Caco-2 (cell line): ENCODE measurements at regions not wholly inside any gene's neighbourhood (a gene's known extent, or its start where the extent isn't known, plus 50 kb on each side); places are given as distances from the start of the nearest gene placed in this dataset.

Experiments used
- BruUV-seq: library from RNA; stranded (reverse); fragments of 400-500 nt; replicated peaks from 2 replicates; lab custom pipeline; 2021; lab: Mats Ljungman, UMichigan
- CTCF ChIA-PET: fragments of 300-600 bp; sonication (Branson Sonifier 250); formaldehyde crosslinking; loops from one replicate; lab custom pipeline; 2022; ENCODE audit warnings: antibody characterized with exemption; lab: Charles Lee
- POLR2A ChIA-PET: fragments of 300-600 bp; sonication (Branson Sonifier 250); formaldehyde crosslinking; loops from one replicate; lab custom pipeline; 2022; ENCODE audit warnings: antibody characterized with exemption; lab: Charles Lee
- DNase-seq, 2 experiments: peaks; one replicate each; pipeline versions ENCODE4 v3.0.0 to v3.0.0-alpha.2; 2020 to 2022
- H3K27me3 ChIP-seq: replicated peaks from 2 replicates; pipeline ENCODE4 v1.6.0; 2011; ENCODE audit warnings: low read length; ENCODE audit not compliant: control insufficient read depth, insufficient read depth
- H3K36me3 ChIP-seq: 2 replicates; pipeline ENCODE4 v1.5.1; 2011; ENCODE audit warnings: low read length; ENCODE audit not compliant: control insufficient read depth, insufficient read depth
- H3K4me1 ChIP-seq: fragments of 250-450 bp; sonication (Bioruptor Pico); 2 replicates; pipeline ENCODE4 v1.5.1; 2020; ENCODE audit warnings: mild to moderate bottlenecking
- H3K4me3 ChIP-seq: 2 replicates; pipeline ENCODE4 v1.5.1; 2011; ENCODE audit warnings: low read depth, mild to moderate bottlenecking, control low read depth, low read length
- H3K9me3 ChIP-seq: fragments of 250-450 bp; sonication (Bioruptor Pico); 2 replicates; pipeline ENCODE4 v1.5.1; 2020; ENCODE audit warnings: mild to moderate bottlenecking, moderate library complexity
- H3K27ac Mint-ChIP-seq: one replicate; pipeline ENCODE4 v1.8.0; 2022; ENCODE audit warnings: mixed read lengths; ENCODE audit not compliant: unreplicated experiment
- H3K27me3 Mint-ChIP-seq: one replicate; pipeline ENCODE4 v1.8.0; 2022; ENCODE audit warnings: mixed read lengths; ENCODE audit not compliant: insufficient read depth, unreplicated experiment
- H3K36me3 Mint-ChIP-seq: one replicate; pipeline ENCODE4 v1.8.0; 2022; ENCODE audit warnings: mild to moderate bottlenecking, mixed read lengths; ENCODE audit not compliant: insufficient read depth, unreplicated experiment
- H3K4me1 Mint-ChIP-seq: one replicate; pipeline ENCODE4 v1.8.0; 2022; ENCODE audit warnings: low read depth, mixed read lengths; ENCODE audit not compliant: unreplicated experiment
- H3K4me3 Mint-ChIP-seq: one replicate; pipeline ENCODE4 v1.8.0; 2022; ENCODE audit warnings: mild to moderate bottlenecking, moderate library complexity, mixed read lengths; ENCODE audit not compliant: unreplicated experiment
- H3K9me3 Mint-ChIP-seq: one replicate; pipeline ENCODE4 v1.8.0; 2022; ENCODE audit warnings: mixed read lengths; ENCODE audit not compliant: unreplicated experiment
- intact Hi-C: fragments of 100-400 bp; cut with micrococcal nuclease; formaldehyde crosslinking; loops from one replicate; pipeline ENCODE4 v1.10.0; 2022; ENCODE audit not compliant: unreplicated experiment
- TF ChIP-seq, protein P1 (sequence below), 2 experiments: fragments of 200-600 bp in 1 of 2; IDR thresholded peaks; 1 replicate in 1 of 2; 2 replicates in 1 of 2; pipeline versions ENCODE4 v1.5.1 to v1.8.0; 2011 to 2022; ENCODE audit warnings: antibody characterized with exemption in 1 of 2, control low read depth in 1 of 2, inconsistent platforms in 1 of 2, low read depth in 1 of 2, low read length in 1 of 2, mild to moderate bottlenecking in 1 of 2, moderate library complexity in 1 of 2; ENCODE audit not compliant: insufficient read depth in 1 of 2, severe bottlenecking in 1 of 2, unreplicated experiment in 1 of 2

GRCh38 chr5:2094616-2094995 is 211.9 kb upstream of the IRX4 start:
- Histone ChIP-seq H3K36me3 (no peaks in the 10 kb centered on the region), H3K27me3 (no peaks in the 10 kb centered on the region), H3K4me1 (no peaks in the 10 kb centered on the region), H3K4me3 (no peak overlapping the region), H3K9me3 (no peaks in the 10 kb centered on the region)
- Mint-ChIP-seq H3K36me3 (no peaks in the 10 kb centered on the region), H3K27ac (no peak overlapping the region), H3K27me3 (peaks cover 13% of the 10 kb centered on the region), H3K9me3 (no peaks in the 10 kb centered on the region), H3K4me3 (no peak overlapping the region), H3K4me1 (no peaks in the 10 kb centered on the region)
- CTCF ChIA-PET: no interaction called here
- TF ChIP-seq, protein P1, sequence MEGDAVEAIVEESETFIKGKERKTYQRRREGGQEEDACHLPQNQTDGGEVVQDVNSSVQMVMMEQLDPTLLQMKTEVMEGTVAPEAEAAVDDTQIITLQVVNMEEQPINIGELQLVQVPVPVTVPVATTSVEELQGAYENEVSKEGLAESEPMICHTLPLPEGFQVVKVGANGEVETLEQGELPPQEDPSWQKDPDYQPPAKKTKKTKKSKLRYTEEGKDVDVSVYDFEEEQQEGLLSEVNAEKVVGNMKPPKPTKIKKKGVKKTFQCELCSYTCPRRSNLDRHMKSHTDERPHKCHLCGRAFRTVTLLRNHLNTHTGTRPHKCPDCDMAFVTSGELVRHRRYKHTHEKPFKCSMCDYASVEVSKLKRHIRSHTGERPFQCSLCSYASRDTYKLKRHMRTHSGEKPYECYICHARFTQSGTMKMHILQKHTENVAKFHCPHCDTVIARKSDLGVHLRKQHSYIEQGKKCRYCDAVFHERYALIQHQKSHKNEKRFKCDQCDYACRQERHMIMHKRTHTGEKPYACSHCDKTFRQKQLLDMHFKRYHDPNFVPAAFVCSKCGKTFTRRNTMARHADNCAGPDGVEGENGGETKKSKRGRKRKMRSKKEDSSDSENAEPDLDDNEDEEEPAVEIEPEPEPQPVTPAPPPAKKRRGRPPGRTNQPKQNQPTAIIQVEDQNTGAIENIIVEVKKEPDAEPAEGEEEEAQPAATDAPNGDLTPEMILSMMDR (IDR thresholded peaks at IDR 0.05; ENCODE audit: insufficient read depth in 1 of 2, low read depth in 1 of 2, low read length in 1 of 2, severe bottlenecking in 1 of 2, unreplicated experiment in 1 of 2): no peak
- POLR2A ChIA-PET: no interaction called here
- intact Hi-C loops: no loop called here
- DNase-seq: no peak
- no TSS peak for BruUV-seq

DNA sequence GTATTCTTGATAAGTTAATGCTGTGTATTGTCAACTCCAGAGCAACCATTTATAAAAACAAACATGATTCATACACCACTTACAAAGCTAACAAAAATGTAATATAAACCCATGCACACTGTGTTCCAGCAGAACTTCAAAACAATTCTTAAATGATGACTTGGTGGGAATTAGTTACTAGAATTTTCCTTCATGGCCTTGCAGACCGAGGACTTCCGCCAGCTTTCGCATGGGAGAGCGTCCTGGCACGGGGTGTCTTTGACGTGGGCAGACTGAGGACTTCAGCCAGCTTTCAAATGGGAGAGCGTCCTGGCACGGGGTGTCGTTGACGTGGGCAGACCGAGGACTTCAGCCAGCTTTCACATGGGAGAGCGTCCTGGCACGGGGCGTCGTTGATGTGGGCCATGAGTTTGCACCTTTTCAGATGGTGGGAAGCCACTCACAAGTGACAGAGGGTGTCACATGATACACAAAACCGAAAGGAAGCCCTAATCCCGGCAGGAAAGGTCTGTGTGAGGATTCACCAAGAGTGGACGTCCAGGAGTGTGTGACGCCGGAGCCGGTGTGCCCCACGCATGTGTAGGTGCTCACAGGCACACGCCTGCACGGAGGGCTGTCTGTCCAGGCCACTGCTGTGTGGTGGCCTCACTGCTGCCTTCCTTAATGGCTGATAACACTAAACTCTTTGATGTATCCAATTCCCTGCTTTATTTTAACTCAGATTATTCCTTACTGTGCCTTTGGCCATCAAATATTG is 211.3 kb upstream of the IRX4 start:
- ChIA-PET CTCF (no interaction called here), POLR2A (no interaction called here)
- intact Hi-C loops: no loop called here
- no peak for DNase-seq
- no peak overlapping the region for H3K27ac Mint-ChIP-seq
- H3K36me3 ChIP-seq: no peaks in the 10 kb centered on the region
- no peaks in the 10 kb centered on the region for H3K9me3 Mint-ChIP-seq
- no TSS peak for BruUV-seq
- no peaks in the 10 kb centered on the region for H3K27me3 ChIP-seq
- H3K4me1 ChIP-seq: no peaks in the 10 kb centered on the region
- no peaks in the 10 kb centered on the region for H3K9me3 ChIP-seq
- H3K27me3 Mint-ChIP-seq: peaks cover 16% of the 10 kb centered on the region
- no peak overlapping the region for H3K4me3 Mint-ChIP-seq
- H3K36me3 Mint-ChIP-seq: no peaks in the 10 kb centered on the region
- no peak overlapping the region for H3K4me3 ChIP-seq
- TF ChIP-seq, protein P1 (IDR thresholded peaks at IDR 0.05; ENCODE audit: insufficient read depth in 1 of 2, low read depth in 1 of 2, low read length in 1 of 2, severe bottlenecking in 1 of 2, unreplicated experiment in 1 of 2): no peak
- no peaks in the 10 kb centered on the region for H3K4me1 Mint-ChIP-seq

- POLR2A ChIA-PET: no interaction called here
- H3K4me3 ChIP-seq: no peak overlapping the region
- H3K9me3 ChIP-seq: no peaks in the 10 kb centered on the region
- no peaks in the 10 kb centered on the region for H3K36me3 ChIP-seq
- intact Hi-C loops: no loop called here
- Mint-ChIP-seq H3K4me3 (no peak overlapping the region), H3K4me1 (no peaks in the 10 kb centered on the region), H3K36me3 (no peaks in the 10 kb centered on the region), H3K27ac (no peak overlapping the region), H3K27me3 (peaks cover 14% of the 10 kb centered on the region), H3K9me3 (no peaks in the 10 kb centered on the region)
- H3K4me1 ChIP-seq: no peaks in the 10 kb centered on the region
- no peak for DNase-seq
- TF ChIP-seq, protein P1 (IDR thresholded peaks at IDR 0.05; ENCODE audit: insufficient read depth in 1 of 2, low read depth in 1 of 2, low read length in 1 of 2, severe bottlenecking in 1 of 2, unreplicated experiment in 1 of 2): no peak
- CTCF ChIA-PET: no interaction called here
- no TSS peak for BruUV-seq
- no peaks in the 10 kb centered on the region for H3K27me3 ChIP-seq
Measured at GRCh38 chr5:2091921-2092320, 209.2 kb upstream of the IRX4 start.
